ENCODE measurements at regions not wholly inside any gene's neighbourhood (a gene's known extent, or its start where the extent isn't known, plus 50 kb on each side); places are given as distances from the start of the nearest gene placed in this dataset.
"Not testable (repeated sequence)": the region's sequence is repeated elsewhere in the genome, so short reads cannot be mapped to it uniquely, and the experiment has no call there.

DNA sequence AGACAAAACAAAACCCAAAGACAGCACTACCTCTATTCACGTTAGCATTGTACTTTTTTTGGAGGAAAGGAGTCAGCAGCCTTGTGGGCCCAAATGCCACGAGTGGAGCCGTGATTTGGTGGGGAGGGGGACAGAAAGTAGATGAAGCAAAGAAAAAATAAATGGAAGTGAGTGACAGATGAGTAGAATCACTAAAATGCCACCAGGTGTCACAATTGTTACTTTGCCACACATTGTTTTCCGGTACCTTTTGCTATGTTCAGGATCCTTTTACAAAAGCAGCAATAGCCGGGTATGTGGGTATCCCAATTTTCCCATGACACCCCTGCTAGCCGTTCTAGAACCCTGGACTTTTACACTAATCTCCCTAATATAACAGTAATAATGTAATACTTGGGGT lies 85.0 kb upstream of the AK4 start:
- DNase-seq = no peak

GRCh38 chr1:65064981-65065380 lies 83.0 kb upstream of the AK4 start:
- no peak for DNase-seq

GRCh38 chr1:65065524-65066418 lies 82.2 kb upstream of the AK4 start:
- DNase-seq = no peak

- DNase-seq = no peak
Observed at GRCh38 chr1:65066419-65066765, 81.6 kb upstream of the AK4 start.

- peak; percentile 43 for DNase-seq
Observed at GRCh38 chr1:65066766-65067490, 81.1 kb upstream of the AK4 start.

- DNase-seq = peak; percentile 75
Observed at GRCh38 chr1:65067491-65068201, 80.4 kb upstream of the AK4 start.

DNA sequence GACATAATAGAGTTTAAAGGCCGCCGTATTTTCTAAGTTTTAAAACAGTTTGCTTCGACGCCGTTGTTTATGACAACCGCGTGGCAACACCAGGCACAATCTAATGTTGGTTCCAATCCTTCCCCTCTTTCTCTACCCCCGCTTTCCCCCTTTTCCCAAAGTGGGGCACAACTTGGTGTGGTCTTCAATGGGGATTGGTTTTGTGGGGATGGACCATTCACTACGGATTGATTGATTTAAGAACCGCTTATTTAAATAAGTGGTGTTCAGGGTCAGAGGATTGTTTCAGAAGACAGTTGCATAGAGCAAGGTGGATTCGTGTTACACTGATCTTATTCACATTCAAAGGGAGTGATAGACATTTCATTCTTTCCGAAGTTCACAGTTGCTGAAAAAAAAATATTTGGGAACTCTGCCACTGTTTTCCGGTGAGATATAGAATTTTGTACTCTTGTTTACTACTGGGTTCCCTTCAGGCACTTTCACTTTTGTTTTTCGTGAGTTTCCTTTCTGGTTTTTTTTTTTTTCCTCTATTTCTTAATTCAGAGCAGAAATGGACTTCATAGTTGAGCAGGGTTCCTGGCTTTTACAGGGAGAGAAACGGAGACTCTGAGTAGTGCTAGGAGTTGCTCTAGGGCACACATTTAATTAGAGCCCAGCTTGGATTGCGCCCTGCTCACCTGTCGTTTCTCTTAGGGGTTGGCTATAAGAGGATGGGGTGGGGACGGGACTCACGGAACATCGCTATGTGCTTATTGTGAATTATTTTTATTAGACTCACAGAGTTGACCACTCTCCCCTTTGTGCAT lies 79.6 kb upstream of the AK4 start:
- DNase-seq = peak; percentile 15

DNA sequence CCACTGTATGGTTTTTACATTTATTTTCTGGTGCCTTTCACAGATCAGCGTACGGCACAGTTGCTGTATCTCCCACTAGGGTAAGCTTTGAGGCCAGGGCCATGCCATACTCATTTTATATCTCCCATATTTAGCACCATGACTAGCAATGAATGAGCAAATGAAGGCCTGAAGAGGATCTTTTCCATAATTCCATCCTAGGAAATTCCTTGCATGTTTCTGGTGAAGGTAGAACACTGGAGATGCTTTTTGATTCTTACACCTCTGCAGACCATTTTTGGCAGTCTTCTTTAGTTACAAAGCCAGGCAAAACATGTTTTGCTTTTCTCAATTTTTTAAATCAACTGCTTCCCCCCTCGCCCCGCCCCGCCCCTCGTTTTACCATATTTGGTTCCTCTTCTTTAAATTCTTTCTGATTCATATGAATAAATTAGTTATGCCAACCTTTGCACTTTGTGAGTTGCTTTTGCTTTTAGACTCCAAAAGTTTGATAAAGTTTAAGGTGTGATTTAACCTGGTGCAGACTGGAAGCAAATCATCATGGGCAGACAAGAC lies 78.9 kb upstream of the AK4 start:
- no peak for DNase-seq

DNA sequence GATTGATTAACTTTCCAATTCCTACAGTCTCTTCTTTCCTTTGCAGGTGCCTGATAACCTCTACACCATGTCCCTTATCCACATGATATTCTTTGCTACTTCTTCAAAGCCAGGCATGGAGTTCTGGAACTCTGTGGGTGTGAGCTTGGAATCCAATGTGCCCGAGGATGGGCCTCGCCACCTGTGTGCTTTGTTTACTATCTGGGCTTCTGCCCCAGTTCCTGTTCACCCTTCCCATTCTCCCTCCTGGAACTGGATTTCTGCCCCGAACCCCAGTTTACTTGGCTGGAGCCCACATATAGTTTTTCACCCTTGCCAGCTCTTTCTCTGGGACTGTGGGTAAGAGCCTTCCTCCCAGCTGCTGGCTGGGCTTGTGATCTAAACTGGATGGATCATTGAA lies 75.2 kb upstream of the AK4 start:
- DNase-seq = no peak

GRCh38 chr1:65075123-65075976 lies 72.7 kb upstream of the AK4 start:
- peak; percentile 11 for DNase-seq

DNA sequence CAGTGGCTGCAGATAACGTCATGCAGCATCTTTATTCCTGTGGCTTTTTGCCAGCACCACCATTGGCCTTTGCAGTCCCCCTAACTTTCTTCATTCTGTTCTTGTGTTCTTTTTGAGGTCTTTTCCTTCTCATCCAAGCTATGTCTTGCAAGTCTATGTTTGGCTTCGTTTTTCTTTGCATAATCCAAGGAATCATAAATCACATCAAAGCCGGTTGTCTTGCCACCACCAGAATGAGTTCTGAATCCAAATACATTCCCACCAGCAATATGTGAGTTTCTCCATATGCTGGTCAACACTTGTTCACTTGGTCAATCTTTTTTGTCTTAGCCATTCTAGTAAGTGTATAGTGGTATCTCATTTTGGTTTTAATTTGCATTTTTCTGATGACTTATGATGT lies 70.6 kb upstream of the AK4 start:
- no peak for DNase-seq

- DNase-seq = no peak
Observed at GRCh38 chr1:65079941-65080340, 68.1 kb upstream of the AK4 start.

GRCh38 chr1:65082346-65083040 lies 65.5 kb upstream of the AK4 start:
- no peak for DNase-seq

DNA sequence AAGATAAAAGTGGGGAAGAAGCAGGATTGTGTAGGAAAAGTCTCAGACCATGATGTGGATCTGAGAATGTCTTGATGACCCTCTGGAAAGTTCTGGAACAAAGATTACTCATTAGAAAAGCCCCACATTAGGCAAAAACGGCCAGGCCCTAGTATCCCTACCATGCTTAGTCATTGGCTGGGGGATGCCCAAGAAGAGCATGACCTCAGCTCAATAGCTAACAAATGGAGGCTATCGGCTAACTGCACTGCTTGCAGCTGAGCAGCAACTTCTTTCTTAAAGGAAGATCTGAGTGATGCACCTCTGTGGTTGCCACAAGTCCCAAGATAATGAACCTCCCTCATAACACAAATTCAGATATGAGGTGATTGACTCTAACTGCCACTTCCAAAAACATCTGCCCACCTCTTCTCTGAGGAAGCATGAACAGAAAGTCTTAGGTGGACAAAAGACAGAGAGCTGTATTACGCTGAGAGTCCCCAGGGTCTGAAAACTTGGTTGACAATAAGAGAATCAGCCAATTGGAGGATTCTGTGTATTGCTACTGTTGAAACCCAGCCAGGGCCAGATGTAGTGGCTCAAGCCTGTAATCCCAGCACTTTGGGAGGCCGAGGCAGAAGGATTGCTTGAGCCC lies 64.6 kb upstream of the AK4 start:
- no peak for DNase-seq

GRCh38 chr1:65084066-65084465 lies 63.9 kb upstream of the AK4 start:
- DNase-seq = no peak

DNA sequence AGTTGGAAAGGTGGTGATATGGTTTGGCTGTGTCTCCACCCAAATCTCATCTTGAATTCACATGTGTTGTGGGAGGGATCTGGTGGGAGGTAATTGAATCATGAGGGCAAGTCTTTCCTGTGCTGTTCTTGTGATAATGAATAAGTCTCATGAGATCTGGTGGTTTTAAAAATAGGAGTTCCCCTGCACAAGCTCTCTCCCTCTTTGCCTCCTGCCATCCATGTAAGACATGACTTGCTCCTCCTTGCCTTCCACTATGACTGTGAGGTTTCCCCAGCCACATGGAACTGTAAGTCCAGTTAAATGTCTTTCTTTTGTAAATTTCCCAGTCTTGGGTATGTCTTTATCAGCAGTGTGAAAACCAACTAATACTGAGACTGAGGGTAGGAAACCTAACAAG lies 60.5 kb upstream of the AK4 start:
- DNase-seq = not testable (repeated sequence)

DNA sequence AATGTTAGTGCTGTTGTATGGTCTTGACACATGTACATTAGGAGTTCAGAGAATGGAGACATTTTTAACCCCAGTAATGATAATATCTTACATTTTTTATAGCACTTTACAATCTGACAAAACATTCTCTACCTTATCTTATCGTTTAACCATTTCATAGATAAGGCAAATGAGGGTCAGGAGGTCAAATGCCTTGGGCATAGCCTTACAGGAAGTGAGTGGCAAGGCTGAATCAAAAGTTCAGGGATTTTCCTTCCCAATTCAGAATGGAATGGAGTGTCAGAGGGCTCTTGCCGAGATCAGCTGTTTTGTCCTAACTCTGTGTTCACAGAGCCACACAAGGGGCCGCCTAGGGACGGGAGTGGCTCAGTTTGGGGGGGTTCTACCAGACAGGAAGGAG lies 57.6 kb upstream of the AK4 start:
- DNase-seq = no peak

GRCh38 chr1:65092691-65093090 lies 55.3 kb upstream of the AK4 start:
- no peak for DNase-seq

DNA sequence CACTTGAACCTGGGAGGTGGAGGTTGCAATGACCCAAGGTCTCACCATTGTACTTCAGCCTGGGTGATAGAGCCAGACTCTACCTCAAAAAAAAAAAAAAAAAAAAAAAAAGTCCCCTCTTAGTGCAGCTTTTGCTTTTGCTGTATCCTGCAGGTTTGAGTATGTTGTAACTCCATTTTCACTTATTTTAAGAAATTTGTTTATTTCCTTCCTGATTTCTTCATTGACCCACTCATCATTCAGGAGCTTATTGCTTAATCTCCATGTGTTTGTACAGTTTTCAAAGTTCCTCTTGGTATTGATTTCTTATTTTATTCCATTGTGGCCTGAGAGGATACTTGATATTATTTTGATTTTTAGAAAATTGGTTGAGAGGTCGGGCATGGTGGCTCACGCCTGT lies 50.9 kb upstream of the AK4 start:
- no peak for DNase-seq
